ENCODE measurements at regions not wholly inside any gene's neighbourhood (a gene's known extent, or its start where the extent isn't known, plus 50 kb on each side); places are given as distances from the start of the nearest gene placed in this dataset.

GRCh38 chr4:35933901-35934300 lies 310.4 kb downstream of the ARAP2 start:
- TF ChIP-seq, protein P1, sequence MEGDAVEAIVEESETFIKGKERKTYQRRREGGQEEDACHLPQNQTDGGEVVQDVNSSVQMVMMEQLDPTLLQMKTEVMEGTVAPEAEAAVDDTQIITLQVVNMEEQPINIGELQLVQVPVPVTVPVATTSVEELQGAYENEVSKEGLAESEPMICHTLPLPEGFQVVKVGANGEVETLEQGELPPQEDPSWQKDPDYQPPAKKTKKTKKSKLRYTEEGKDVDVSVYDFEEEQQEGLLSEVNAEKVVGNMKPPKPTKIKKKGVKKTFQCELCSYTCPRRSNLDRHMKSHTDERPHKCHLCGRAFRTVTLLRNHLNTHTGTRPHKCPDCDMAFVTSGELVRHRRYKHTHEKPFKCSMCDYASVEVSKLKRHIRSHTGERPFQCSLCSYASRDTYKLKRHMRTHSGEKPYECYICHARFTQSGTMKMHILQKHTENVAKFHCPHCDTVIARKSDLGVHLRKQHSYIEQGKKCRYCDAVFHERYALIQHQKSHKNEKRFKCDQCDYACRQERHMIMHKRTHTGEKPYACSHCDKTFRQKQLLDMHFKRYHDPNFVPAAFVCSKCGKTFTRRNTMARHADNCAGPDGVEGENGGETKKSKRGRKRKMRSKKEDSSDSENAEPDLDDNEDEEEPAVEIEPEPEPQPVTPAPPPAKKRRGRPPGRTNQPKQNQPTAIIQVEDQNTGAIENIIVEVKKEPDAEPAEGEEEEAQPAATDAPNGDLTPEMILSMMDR (IDR thresholded peaks at IDR 0.05) = no peak
- no peak for TF ChIP-seq POLR2A (IDR thresholded peaks at IDR 0.05)
- TF ChIP-seq EP300 (IDR thresholded peaks at IDR 0.05) = no peak
